ENCODE measurements at regions not wholly inside any gene's neighbourhood (a gene's known extent, or its start where the extent isn't known, plus 50 kb on each side); places are given as distances from the start of the nearest gene placed in this dataset.
"Not testable (repeated sequence)": the region's sequence is repeated elsewhere in the genome, so short reads cannot be mapped to it uniquely, and the experiment has no call there.

DNA sequence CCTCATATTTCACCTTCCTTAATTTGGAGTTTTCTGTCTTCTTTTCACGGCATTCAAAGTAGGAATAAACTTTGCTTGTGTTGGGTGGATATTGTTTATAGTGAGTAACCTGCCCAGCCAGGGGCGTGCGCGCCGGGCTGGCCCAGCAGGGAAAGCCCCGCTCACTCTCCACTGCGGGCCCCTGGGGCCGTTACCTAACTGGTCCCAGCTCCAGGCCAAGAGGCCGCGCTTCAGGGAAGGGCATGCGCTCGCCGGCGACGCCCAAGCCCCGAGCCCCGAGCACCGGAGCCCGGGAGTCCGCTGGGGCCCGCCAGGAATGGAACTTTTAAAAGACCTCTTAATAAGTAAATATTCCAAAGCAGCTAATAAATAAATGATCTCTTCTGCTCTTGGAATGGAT, 601.3 kb upstream of the ANKRD30A start:
- TF ChIP-seq EZH2phosphoT487 (IDR thresholded peaks at IDR 0.05; ENCODE audit: borderline replicate concordance); CTCF (conservative IDR thresholded peaks at IDR 0.05; ENCODE audit: low read length): not testable (repeated sequence)

Data from Loucy (cell line).